ENCODE measurements at regions not wholly inside any gene's neighbourhood (a gene's known extent, or its start where the extent isn't known, plus 50 kb on each side); places are given as distances from the start of the nearest gene placed in this dataset.

DNA sequence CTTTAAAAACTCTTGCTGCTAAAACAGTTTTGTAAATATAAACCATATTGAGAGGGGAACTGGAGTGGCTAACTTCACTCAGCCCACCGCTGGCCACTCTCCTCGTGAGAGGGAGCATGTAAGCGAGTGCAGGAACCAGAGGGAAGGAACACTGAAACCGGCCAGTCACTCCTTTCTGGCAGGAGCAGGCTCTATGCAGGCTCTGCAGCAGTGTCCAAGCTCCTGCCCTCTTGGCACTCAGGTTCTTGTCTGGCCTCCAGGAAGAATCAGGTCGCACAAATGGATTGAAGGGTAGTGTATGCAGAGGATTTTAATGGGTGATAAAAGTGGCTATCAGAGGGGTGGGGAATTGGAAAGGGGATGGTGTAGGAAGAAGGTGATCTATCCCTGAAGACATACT is 157.7 kb downstream of the TMX3 start:
- H3K4me3 Mint-ChIP-seq (ENCODE audit: unreplicated experiment) = no peak overlapping the region
- TF ChIP-seq, protein P1, sequence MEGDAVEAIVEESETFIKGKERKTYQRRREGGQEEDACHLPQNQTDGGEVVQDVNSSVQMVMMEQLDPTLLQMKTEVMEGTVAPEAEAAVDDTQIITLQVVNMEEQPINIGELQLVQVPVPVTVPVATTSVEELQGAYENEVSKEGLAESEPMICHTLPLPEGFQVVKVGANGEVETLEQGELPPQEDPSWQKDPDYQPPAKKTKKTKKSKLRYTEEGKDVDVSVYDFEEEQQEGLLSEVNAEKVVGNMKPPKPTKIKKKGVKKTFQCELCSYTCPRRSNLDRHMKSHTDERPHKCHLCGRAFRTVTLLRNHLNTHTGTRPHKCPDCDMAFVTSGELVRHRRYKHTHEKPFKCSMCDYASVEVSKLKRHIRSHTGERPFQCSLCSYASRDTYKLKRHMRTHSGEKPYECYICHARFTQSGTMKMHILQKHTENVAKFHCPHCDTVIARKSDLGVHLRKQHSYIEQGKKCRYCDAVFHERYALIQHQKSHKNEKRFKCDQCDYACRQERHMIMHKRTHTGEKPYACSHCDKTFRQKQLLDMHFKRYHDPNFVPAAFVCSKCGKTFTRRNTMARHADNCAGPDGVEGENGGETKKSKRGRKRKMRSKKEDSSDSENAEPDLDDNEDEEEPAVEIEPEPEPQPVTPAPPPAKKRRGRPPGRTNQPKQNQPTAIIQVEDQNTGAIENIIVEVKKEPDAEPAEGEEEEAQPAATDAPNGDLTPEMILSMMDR (IDR thresholded peaks at IDR 0.05; ENCODE audit: unreplicated experiment) = no peak
- H3K27me3 Mint-ChIP-seq (ENCODE audit: unreplicated experiment) = no peaks in the 10 kb centered on the region
- DNase-seq (ENCODE audit: low spot score) = no peak
- no peak overlapping the region for H3K27ac Mint-ChIP-seq (ENCODE audit: unreplicated experiment)
- H3K4me1 Mint-ChIP-seq (ENCODE audit: unreplicated experiment) = no peaks in the 10 kb centered on the region
- H3K36me3 Mint-ChIP-seq (ENCODE audit: low read depth, unreplicated experiment) = no peaks in the 10 kb centered on the region
- H3K9me3 Mint-ChIP-seq (ENCODE audit: unreplicated experiment) = no peaks in the 10 kb centered on the region

DNA sequence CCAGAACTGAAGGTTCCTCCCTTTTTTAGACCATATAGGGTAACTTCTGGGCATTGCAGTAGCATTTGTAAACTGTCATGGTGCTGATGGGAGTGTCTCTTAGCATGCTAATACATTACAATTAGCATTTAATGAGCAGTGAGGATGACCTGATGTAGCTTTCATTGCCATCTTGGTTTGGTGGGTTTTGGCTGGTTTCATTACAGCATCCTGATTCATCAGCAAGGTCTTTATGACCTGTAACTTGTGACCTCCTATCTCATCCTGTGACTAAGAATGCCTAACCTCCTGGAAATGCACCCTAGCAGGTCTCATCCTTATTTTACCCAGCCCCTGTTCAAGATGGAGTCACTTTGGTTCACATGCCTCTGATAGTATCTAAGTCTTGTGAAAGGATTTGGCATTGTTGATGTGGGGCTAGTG is 159.0 kb downstream of the TMX3 start:
- H3K4me1 Mint-ChIP-seq (ENCODE audit: unreplicated experiment) = no peaks in the 10 kb centered on the region
- TF ChIP-seq, protein P1 (IDR thresholded peaks at IDR 0.05; ENCODE audit: unreplicated experiment) = no peak
- H3K4me3 Mint-ChIP-seq (ENCODE audit: unreplicated experiment) = no peak overlapping the region
- H3K9me3 Mint-ChIP-seq (ENCODE audit: unreplicated experiment) = no peaks in the 10 kb centered on the region
- H3K36me3 Mint-ChIP-seq (ENCODE audit: low read depth, unreplicated experiment) = no peaks in the 10 kb centered on the region
- DNase-seq (ENCODE audit: low spot score) = no peak
- no peak overlapping the region for H3K27ac Mint-ChIP-seq (ENCODE audit: unreplicated experiment)
- no peaks in the 10 kb centered on the region for H3K27me3 Mint-ChIP-seq (ENCODE audit: unreplicated experiment)

DNA sequence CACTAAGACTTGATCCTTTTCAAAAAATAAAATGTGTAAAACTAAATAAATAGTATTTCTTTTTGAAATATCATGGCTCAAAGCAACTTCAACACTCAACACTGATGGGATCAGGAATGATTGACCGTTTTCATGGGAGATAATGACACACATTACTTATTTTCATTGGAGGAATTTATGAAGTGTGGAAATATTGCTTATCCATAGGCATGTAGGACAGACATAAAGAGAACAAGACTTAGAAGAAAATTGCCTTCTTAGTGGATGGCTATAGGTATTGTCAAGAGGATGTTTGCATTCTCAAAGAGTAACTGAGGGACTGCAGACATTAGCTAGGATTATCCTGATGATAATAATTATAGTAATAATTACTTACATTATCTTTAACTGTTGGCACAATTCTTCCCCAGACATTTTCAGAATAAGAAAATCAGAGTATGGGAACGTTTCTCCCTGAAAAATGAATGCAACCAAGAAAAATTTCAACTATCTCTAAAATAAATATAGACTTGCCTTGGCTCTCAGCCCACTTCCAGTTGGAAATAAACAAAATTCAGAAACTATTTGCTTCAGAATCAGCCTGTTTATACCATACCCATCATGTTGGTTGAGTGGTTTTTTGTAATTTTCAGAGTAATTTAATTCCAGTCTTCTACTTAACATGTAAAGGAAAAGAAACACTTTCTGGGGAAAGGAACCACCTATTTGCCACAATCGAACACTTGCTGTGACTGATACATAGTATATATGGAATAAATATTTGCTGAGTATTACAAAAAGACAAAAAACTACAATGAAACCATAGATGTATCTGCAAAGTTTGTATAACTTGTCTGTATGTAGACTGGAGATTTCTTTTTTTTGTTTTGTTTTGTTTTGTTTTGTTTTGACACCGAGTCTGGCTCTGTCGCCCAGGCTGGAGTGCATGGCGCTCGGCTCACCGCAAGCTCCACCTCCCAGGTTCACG is 165.7 kb downstream of the TMX3 start:
- Mint-ChIP-seq H3K36me3 (ENCODE audit: low read depth, unreplicated experiment) (no peaks in the 10 kb centered on the region), H3K27me3 (ENCODE audit: unreplicated experiment) (no peaks in the 10 kb centered on the region), H3K4me3 (ENCODE audit: unreplicated experiment) (no peak overlapping the region), H3K4me1 (ENCODE audit: unreplicated experiment) (no peaks in the 10 kb centered on the region), H3K27ac (ENCODE audit: unreplicated experiment) (no peak overlapping the region), H3K9me3 (ENCODE audit: unreplicated experiment) (no peaks in the 10 kb centered on the region)
- DNase-seq (ENCODE audit: low spot score) = no peak
- TF ChIP-seq, protein P1 (IDR thresholded peaks at IDR 0.05; ENCODE audit: unreplicated experiment) = no peak

- no peak overlapping the region for H3K27ac Mint-ChIP-seq (ENCODE audit: unreplicated experiment)
- DNase-seq (ENCODE audit: low spot score) = no peak
- H3K27me3 Mint-ChIP-seq (ENCODE audit: unreplicated experiment) = no peaks in the 10 kb centered on the region
- H3K9me3 Mint-ChIP-seq (ENCODE audit: unreplicated experiment) = no peaks in the 10 kb centered on the region
- TF ChIP-seq, protein P1 (IDR thresholded peaks at IDR 0.05; ENCODE audit: unreplicated experiment) = no peak
- no peaks in the 10 kb centered on the region for H3K36me3 Mint-ChIP-seq (ENCODE audit: low read depth, unreplicated experiment)
- H3K4me3 Mint-ChIP-seq (ENCODE audit: unreplicated experiment) = no peak overlapping the region
- H3K4me1 Mint-ChIP-seq (ENCODE audit: unreplicated experiment) = no peaks in the 10 kb centered on the region
These were observed 171.6 kb downstream of the TMX3 start for GRCh38 chr18:68543344-68543743.

DNA sequence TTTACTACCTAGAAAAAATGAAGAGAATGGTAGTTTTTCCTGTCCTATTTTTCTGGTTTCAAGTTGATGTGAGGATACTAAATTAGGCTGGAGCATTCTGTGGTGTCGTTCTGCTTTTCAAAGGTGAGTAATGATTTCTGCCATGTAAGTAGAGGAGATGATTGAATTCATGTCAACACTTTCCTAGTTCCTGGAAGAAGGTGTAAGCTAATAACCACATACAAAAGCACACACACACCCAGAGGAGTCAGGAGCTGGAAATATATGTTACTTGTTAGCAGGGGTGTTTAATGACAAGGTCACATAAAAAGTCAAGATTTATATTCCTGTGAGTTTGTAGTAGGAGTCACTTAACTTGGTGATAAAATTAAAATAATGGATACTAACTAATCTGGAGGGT is 172.1 kb downstream of the TMX3 start:
- TF ChIP-seq, protein P1 (IDR thresholded peaks at IDR 0.05; ENCODE audit: unreplicated experiment) = no peak
- DNase-seq (ENCODE audit: low spot score) = no peak

More for the DNA sequence above, 172.1 kb downstream of the TMX3 start:
- H3K27ac Mint-ChIP-seq (ENCODE audit: unreplicated experiment) = no peak overlapping the region
- H3K36me3 Mint-ChIP-seq (ENCODE audit: low read depth, unreplicated experiment) = no peaks in the 10 kb centered on the region
- no peaks in the 10 kb centered on the region for H3K9me3 Mint-ChIP-seq (ENCODE audit: unreplicated experiment)
- H3K4me1 Mint-ChIP-seq (ENCODE audit: unreplicated experiment) = no peaks in the 10 kb centered on the region
- no peaks in the 10 kb centered on the region for H3K27me3 Mint-ChIP-seq (ENCODE audit: unreplicated experiment)
- H3K4me3 Mint-ChIP-seq (ENCODE audit: unreplicated experiment) = no peak overlapping the region
